GM21515 (cell line): ENCODE measurements at regions not wholly inside any gene's neighbourhood (a gene's known extent, or its start where the extent isn't known, plus 50 kb on each side); places are given as distances from the start of the nearest gene placed in this dataset.
"Not testable (repeated sequence)": the region's sequence is repeated elsewhere in the genome, so short reads cannot be mapped to it uniquely, and the experiment has no call there.

Experiments used
- ATAC-seq: cut with Tn5 transposase; IDR thresholded peaks from one replicate; pipeline ENCODE4 v1.9.1; 2021; ENCODE audit not compliant: unreplicated experiment

DNA sequence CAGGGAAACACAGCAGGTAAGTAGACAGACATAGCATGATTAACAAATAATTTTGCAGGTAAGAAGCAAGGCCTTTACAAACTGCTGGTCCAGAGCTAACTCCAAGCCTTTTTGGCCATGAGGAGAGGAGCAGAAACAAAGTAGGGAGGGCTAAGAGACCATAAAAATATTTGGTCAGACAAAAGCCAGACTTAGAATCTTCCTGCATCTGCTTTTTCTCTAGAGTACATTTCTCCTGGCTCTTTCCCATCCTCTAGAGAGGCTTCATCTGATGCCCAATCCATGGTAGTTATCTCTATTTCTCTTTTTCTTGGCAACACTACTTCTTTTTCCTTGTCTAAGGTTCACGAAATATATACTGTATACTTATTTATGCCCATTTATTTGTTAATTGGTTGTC lies 577.1 kb downstream of the PIK3C3 start:
- no peak for ATAC-seq

DNA sequence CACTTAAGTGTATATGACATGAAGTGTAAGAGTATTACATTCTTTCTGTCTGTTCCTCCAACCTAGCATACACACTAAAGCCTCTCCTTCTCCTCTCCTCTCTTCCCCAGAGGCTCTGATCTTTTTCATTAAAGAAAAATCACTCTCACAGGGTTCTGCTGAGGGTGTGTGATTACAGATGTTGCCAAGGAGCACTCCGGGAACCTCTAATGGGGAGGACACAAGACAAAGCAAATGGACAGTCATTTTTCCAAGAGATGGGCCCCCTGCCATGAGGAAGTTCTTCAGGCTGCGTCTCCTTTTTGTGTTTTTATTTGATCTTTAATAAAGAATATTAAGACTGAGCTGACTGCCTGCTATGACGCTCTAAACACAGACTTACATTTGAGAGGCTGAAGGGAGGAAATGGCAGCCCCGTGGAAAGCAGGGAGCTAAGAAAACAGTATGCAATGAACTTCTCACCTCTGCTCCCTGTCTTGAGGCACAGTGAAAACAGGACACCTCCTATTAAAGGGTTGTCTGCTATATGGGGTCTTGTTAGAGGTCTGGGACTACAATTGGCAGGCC lies 578.1 kb downstream of the PIK3C3 start:
- ATAC-seq: no peak

- no peak for ATAC-seq
Measured at GRCh38 chr18:42533616-42534015, 578.6 kb downstream of the PIK3C3 start.

GRCh38 chr18:42534313-42534712 lies 579.3 kb downstream of the PIK3C3 start:
- ATAC-seq: no peak

DNA sequence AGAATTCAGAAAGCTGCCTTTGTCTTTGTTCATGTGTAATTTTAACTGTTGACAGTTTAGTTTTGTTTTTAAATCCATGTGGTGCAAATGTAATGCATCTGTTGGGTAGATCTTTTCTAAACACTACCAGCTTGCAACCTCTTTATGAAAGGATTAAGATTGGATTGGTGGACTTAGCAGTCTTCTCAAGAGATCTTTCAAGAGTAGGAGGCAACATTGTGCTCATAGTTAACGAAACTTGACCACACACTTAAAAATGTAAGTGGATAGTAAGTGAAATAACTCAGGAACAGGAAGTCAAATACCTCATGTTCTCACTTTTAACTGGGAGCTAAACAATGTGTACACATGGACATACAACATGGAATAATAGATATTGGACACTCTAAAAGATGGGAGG lies 579.0 kb downstream of the RIT2 start:
- ATAC-seq: no peak

- ATAC-seq: no peak
Measured at GRCh38 chr18:42537291-42537690, 578.2 kb downstream of the RIT2 start.

GRCh38 chr18:42544901-42545300 lies 570.6 kb downstream of the RIT2 start:
- ATAC-seq: no peak

DNA sequence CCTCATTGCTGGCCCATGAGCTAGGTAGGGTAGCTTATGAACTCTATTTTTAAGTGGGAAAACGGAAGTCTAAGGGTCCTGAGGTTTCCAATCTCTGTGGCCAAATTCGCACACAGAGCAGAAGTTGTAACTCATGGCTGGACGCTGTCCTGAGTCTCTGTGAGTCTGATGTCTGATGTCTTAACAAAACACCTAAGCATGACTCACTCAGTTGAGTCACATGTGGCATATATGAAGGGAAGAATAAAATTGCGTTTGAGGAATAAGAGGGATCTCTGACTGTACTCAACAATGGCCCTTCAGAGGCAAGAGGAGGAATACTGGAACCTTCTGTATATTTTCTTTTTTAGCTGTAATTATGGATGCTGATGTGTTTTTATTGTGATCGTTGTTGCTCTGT lies 569.7 kb downstream of the RIT2 start:
- ATAC-seq: no peak

DNA sequence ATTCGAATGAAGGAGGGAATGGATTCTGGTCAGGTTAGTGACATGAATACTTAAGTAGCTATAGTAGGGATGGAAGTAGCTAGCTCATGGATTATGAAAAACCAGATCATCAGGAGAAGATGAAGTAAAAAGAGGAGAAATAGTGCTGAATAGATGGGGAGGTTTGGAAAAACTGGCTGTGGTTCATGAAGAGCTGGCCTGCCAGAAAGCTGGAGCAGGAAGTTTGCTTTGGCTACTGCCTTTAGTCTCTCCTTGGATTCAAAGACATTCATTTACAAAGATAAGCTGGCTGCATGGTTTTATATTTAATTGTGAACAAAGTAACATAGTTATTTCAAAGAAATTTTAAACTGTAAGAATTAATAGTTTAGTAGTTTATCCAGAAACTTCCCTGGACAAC lies 567.0 kb downstream of the RIT2 start:
- ATAC-seq: no peak

GRCh38 chr18:42549596-42549995 lies 565.9 kb downstream of the RIT2 start:
- ATAC-seq: no peak

GRCh38 chr18:42552559-42552958 lies 562.9 kb downstream of the RIT2 start:
- ATAC-seq: not testable (repeated sequence)

- no peak for ATAC-seq
Measured at GRCh38 chr18:42559069-42559690, 556.3 kb downstream of the RIT2 start.

GRCh38 chr18:42561521-42561920 lies 554.0 kb downstream of the RIT2 start:
- ATAC-seq: no peak

GRCh38 chr18:42563995-42564394 lies 551.5 kb downstream of the RIT2 start:
- ATAC-seq: no peak

- no peak for ATAC-seq
Measured at GRCh38 chr18:42564761-42565160, 550.7 kb downstream of the RIT2 start.

- ATAC-seq: no peak
Measured at GRCh38 chr18:42568773-42569172, 546.7 kb downstream of the RIT2 start.

GRCh38 chr18:42574871-42575270 lies 540.6 kb downstream of the RIT2 start:
- no peak for ATAC-seq

GRCh38 chr18:42576124-42576523 lies 539.4 kb downstream of the RIT2 start:
- ATAC-seq: no peak

DNA sequence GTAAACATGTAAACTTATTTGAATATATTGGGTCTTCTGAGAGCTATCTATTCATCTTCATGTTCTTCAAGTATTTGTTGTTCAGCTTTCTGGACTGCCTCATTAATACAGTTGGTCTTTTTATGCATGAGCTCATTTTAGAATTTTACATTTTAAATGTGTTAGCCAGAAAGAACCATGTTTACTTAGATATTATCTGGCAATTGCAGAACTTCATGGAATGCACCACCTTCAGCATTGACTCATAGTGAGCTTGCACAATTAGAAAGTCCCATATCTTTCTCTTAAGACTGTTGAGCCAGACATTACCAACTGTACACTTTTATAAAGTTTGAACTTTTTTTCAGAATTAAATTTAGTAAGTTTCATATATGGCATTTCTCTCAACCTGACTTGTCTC lies 536.7 kb downstream of the RIT2 start:
- no peak for ATAC-seq

DNA sequence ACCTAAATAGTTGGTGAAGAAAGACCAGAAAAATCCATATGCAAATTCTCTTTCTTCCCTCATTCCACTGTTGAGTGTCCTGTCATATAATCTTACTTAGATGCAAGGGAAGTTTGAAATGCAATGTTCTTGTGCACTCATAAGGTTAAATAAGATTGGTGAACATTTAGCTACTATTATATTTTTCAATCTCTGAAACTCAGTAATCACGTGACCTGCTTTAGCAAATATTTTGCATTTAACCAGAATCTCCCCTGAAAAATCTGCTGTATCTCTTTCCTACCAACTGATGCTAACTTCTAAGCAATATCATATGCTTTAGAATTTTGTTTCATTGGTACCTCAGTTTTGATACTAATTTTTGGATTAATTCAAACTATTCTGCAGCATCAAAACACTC lies 533.2 kb downstream of the RIT2 start:
- ATAC-seq: no peak

- no peak for ATAC-seq
Measured at GRCh38 chr18:42583283-42583731, 532.2 kb downstream of the RIT2 start.

DNA sequence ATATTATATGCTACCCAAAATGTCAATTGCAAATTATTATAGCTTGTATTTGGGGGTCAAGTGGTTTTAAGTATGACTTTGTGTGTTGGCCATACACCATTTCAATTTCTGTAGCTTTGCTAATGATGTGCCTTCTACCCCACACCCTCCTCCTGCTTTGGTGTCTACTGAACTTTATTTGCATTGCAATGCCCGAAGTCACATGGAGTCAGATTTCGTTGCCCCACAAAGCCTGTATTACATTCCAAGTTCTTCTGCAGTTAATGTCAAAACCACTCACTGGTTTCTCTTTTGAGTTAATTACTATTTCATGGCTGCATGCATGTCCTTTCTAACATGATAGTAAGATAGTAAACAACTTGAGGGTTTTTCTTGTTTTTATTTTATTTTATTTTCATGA lies 528.9 kb downstream of the RIT2 start:
- ATAC-seq: no peak

- ATAC-seq: no peak
Measured at GRCh38 chr18:42588786-42589185, 526.7 kb downstream of the RIT2 start.
